ENCODE measurements at regions not wholly inside any gene's neighbourhood (a gene's known extent, or its start where the extent isn't known, plus 50 kb on each side); places are given as distances from the start of the nearest gene placed in this dataset.

GRCh38 chr2:189252991-189253675 is 73.6 kb upstream of the COL5A2 start:
- no CpG with 5 or more reads among the region's 6 CpGs for WGBS (ENCODE audit: insufficient coverage)
- H3K36me3 ChIP-seq (ENCODE audit: control insufficient read depth, insufficient read depth, low read length) = no peaks in the 10 kb centered on the region
- no peaks in the 10 kb centered on the region for H3K27me3 ChIP-seq (ENCODE audit: control insufficient read depth, insufficient read depth, low read length)
- H3K9me3 ChIP-seq (replicated peaks; ENCODE audit: control insufficient read depth, low read depth, low read length) = no peaks in the 10 kb centered on the region
- H3K27ac ChIP-seq (ENCODE audit: low read length) = peak overlapping the region; percentile 78
- H3K4me1 ChIP-seq (ENCODE audit: control insufficient read depth, insufficient read depth, low read length) = peaks cover 8% of the 10 kb centered on the region
- DNase-seq = peak; percentile 74
- no peak overlapping the region for H3K4me3 ChIP-seq (ENCODE audit: low read length)

- Histone ChIP-seq H3K27me3 (ENCODE audit: control insufficient read depth, insufficient read depth, low read length) (no peaks in the 10 kb centered on the region), H3K36me3 (ENCODE audit: control insufficient read depth, insufficient read depth, low read length) (no peaks in the 10 kb centered on the region), H3K9me3 (replicated peaks; ENCODE audit: control insufficient read depth, low read depth, low read length) (no peaks in the 10 kb centered on the region), H3K4me3 (ENCODE audit: low read length) (no peak overlapping the region), H3K27ac (ENCODE audit: low read length) (peak overlapping the region; percentile 78), H3K4me1 (ENCODE audit: control insufficient read depth, insufficient read depth, low read length) (peaks cover 10% of the 10 kb centered on the region)
- DNase-seq = no peak
These were observed 74.3 kb upstream of the COL5A2 start for GRCh38 chr2:189253836-189254235.

DNA sequence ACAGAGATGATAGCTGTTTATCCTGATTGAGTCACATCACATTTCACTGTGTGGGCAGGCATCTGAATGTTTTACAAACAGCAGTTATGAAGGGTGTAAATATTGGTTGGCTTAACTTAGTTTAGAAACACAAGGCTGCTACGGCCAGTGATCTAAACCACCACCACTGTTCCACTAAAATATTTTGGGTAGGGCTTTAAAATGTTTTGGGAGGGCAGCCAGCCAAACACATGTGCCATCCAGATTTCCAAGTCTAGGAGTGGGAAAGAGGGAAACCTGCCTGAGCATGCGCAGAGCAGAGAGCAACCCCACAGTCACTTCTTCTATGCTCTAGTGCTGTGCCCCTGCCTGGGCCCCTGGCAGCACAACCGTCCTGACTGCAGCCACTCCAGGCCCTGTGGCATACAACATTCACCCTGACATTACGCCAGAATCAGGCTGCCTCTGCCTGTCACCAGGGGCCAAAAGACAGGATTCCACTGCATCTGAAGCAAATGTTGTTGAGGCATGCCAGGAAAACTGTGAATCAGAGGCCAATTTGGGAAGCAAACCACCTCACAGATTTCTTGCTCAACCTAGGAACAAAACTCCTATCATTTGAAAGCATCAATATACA is 74.8 kb upstream of the COL5A2 start:
- Histone ChIP-seq H3K36me3 (ENCODE audit: control insufficient read depth, insufficient read depth, low read length) (no peaks in the 10 kb centered on the region), H3K27ac (ENCODE audit: low read length) (peak overlapping the region; percentile 78), H3K4me3 (ENCODE audit: low read length) (no peak overlapping the region), H3K4me1 (ENCODE audit: control insufficient read depth, insufficient read depth, low read length) (peaks cover 10% of the 10 kb centered on the region), H3K9me3 (replicated peaks; ENCODE audit: control insufficient read depth, low read depth, low read length) (no peaks in the 10 kb centered on the region), H3K27me3 (ENCODE audit: control insufficient read depth, insufficient read depth, low read length) (no peaks in the 10 kb centered on the region)
- peak; percentile 94 for DNase-seq
- 33% methylated on average over 3 of the region's 4 CpGs for WGBS (ENCODE audit: insufficient coverage)

- Histone ChIP-seq H3K36me3 (ENCODE audit: control insufficient read depth, insufficient read depth, low read length) (no peaks in the 10 kb centered on the region), H3K9me3 (replicated peaks; ENCODE audit: control insufficient read depth, low read depth, low read length) (no peaks in the 10 kb centered on the region), H3K4me3 (ENCODE audit: low read length) (no peak overlapping the region), H3K4me1 (ENCODE audit: control insufficient read depth, insufficient read depth, low read length) (peaks cover 14% of the 10 kb centered on the region), H3K27me3 (ENCODE audit: control insufficient read depth, insufficient read depth, low read length) (no peaks in the 10 kb centered on the region), H3K27ac (ENCODE audit: low read length) (no peak overlapping the region)
- DNase-seq = no peak
- WGBS (ENCODE audit: insufficient coverage) = no CpG with 5 or more reads among the region's 3 CpGs
These were observed 76.2 kb upstream of the COL5A2 start for GRCh38 chr2:189255711-189256110.

GRCh38 chr2:189258616-189259365 is 79.2 kb upstream of the COL5A2 start:
- Histone ChIP-seq H3K27me3 (ENCODE audit: control insufficient read depth, insufficient read depth, low read length) (no peaks in the 10 kb centered on the region), H3K36me3 (ENCODE audit: control insufficient read depth, insufficient read depth, low read length) (no peaks in the 10 kb centered on the region), H3K9me3 (replicated peaks; ENCODE audit: control insufficient read depth, low read depth, low read length) (no peaks in the 10 kb centered on the region), H3K4me1 (ENCODE audit: control insufficient read depth, insufficient read depth, low read length) (peaks cover 14% of the 10 kb centered on the region), H3K4me3 (ENCODE audit: low read length) (no peak overlapping the region), H3K27ac (ENCODE audit: low read length) (peak overlapping the region; percentile 94)
- WGBS (ENCODE audit: insufficient coverage) = 43% methylated on average over 3 of the region's 6 CpGs
- DNase-seq = peak; percentile 88

- Histone ChIP-seq H3K4me1 (ENCODE audit: control insufficient read depth, insufficient read depth, low read length) (peaks cover 6% of the 10 kb centered on the region), H3K27ac (ENCODE audit: low read length) (peak overlapping the region; percentile 94), H3K36me3 (ENCODE audit: control insufficient read depth, insufficient read depth, low read length) (no peaks in the 10 kb centered on the region), H3K9me3 (replicated peaks; ENCODE audit: control insufficient read depth, low read depth, low read length) (no peaks in the 10 kb centered on the region), H3K4me3 (ENCODE audit: low read length) (no peak overlapping the region), H3K27me3 (ENCODE audit: control insufficient read depth, insufficient read depth, low read length) (no peaks in the 10 kb centered on the region)
- no CpG with 5 or more reads among the region's 3 CpGs for WGBS (ENCODE audit: insufficient coverage)
- DNase-seq = peak; percentile 67
These were observed 80.8 kb upstream of the COL5A2 start for GRCh38 chr2:189260361-189260814.

- DNase-seq = peak; percentile 97
- WGBS (ENCODE audit: insufficient coverage) = no CpG with 5 or more reads among the region's 2 CpGs
These were observed 81.9 kb upstream of the COL5A2 start for GRCh38 chr2:189261431-189261841.

GRCh38 chr2:189261916-189262315 is 82.4 kb upstream of the COL5A2 start:
- peaks cover 6% of the 10 kb centered on the region for H3K4me1 ChIP-seq (ENCODE audit: control insufficient read depth, insufficient read depth, low read length)
- H3K27me3 ChIP-seq (ENCODE audit: control insufficient read depth, insufficient read depth, low read length) = no peaks in the 10 kb centered on the region
- H3K27ac ChIP-seq (ENCODE audit: low read length) = peak overlapping the region; percentile 94
- H3K9me3 ChIP-seq (replicated peaks; ENCODE audit: control insufficient read depth, low read depth, low read length) = no peaks in the 10 kb centered on the region
- H3K4me3 ChIP-seq (ENCODE audit: low read length) = no peak overlapping the region
- WGBS (ENCODE audit: insufficient coverage) = no CpG with 5 or more reads among the region's 1 CpG
- peak; percentile 53 for DNase-seq
- H3K36me3 ChIP-seq (ENCODE audit: control insufficient read depth, insufficient read depth, low read length) = no peaks in the 10 kb centered on the region

More at GRCh38 chr2:189261431-189261841, 81.9 kb upstream of the COL5A2 start:
- Histone ChIP-seq H3K4me3 (ENCODE audit: low read length) (no peak overlapping the region), H3K36me3 (ENCODE audit: control insufficient read depth, insufficient read depth, low read length) (no peaks in the 10 kb centered on the region), H3K27ac (ENCODE audit: low read length) (peak overlapping the region; percentile 94), H3K4me1 (ENCODE audit: control insufficient read depth, insufficient read depth, low read length) (peaks cover 6% of the 10 kb centered on the region), H3K9me3 (replicated peaks; ENCODE audit: control insufficient read depth, low read depth, low read length) (no peaks in the 10 kb centered on the region), H3K27me3 (ENCODE audit: control insufficient read depth, insufficient read depth, low read length) (no peaks in the 10 kb centered on the region)

DNA sequence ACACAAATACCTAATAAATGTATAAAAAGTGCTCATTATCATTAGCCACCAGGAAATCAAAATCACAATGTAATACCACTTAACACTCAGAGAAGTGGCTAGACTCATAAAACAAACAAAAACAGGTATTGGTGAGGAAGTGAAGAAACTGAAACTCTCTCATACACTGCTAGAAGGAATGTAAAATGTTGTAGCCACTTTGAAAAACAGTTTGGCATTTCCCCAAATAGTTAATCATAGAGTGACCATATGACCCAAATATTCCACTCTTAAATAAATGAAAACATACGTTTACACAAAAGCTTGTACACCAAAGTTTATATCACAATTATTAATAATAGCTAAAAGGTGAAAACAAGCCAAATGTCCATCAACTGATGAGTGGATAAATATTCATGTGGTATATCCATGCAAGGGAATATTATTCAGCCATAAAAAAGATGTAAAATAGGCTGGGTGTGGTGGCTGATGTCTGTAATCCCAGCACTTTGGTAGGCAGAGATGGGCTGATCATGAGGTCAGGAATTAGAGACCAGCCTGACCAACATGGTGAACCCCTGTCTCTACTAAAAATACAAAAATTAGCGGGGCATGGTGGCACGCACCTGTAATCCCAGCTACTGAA is 86.2 kb upstream of the COL5A2 start:
- Histone ChIP-seq H3K4me1 (ENCODE audit: control insufficient read depth, insufficient read depth, low read length) (no peaks in the 10 kb centered on the region), H3K27ac (ENCODE audit: low read length) (no peak overlapping the region), H3K36me3 (ENCODE audit: control insufficient read depth, insufficient read depth, low read length) (no peaks in the 10 kb centered on the region), H3K9me3 (replicated peaks; ENCODE audit: control insufficient read depth, low read depth, low read length) (no peaks in the 10 kb centered on the region), H3K27me3 (ENCODE audit: control insufficient read depth, insufficient read depth, low read length) (no peaks in the 10 kb centered on the region), H3K4me3 (ENCODE audit: low read length) (no peak overlapping the region)
- no peak for DNase-seq
- WGBS (ENCODE audit: insufficient coverage) = no CpG with 5 or more reads among the region's 3 CpGs

DNA sequence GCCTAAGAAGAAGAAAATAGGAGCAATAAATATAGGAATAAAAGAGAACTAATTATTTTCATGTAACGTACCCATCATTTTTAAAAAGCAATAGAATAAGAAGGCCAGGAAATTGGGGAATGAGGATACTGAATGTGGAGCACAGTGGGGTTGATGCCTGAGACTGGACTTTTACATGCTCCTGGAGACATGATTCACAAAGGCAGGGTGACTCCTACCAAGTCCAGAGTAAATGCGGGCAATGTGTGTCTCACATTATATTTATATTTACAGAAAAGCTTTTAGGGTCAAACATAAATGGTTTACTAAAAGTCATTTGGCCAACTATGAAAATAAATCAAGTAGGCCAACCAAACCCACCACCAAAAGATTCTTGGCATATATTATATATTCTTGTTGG is 87.9 kb upstream of the COL5A2 start:
- Histone ChIP-seq H3K27ac (ENCODE audit: low read length) (peak overlapping the region; percentile 60), H3K4me1 (ENCODE audit: control insufficient read depth, insufficient read depth, low read length) (no peaks in the 10 kb centered on the region)

More for the DNA sequence above, 87.9 kb upstream of the COL5A2 start:
- Histone ChIP-seq H3K9me3 (replicated peaks; ENCODE audit: control insufficient read depth, low read depth, low read length) (no peaks in the 10 kb centered on the region), H3K36me3 (ENCODE audit: control insufficient read depth, insufficient read depth, low read length) (no peaks in the 10 kb centered on the region), H3K4me3 (ENCODE audit: low read length) (no peak overlapping the region), H3K27me3 (ENCODE audit: control insufficient read depth, insufficient read depth, low read length) (no peaks in the 10 kb centered on the region)
- WGBS (ENCODE audit: insufficient coverage) = no CpG with 5 or more reads among the region's 2 CpGs
- no peak for DNase-seq
